HG03280 (cell line): ENCODE measurements at regions not wholly inside any gene's neighbourhood (a gene's known extent, or its start where the extent isn't known, plus 50 kb on each side); places are given as distances from the start of the nearest gene placed in this dataset.

Experiments used
- ATAC-seq: cut with Tn5 transposase; IDR thresholded peaks from one replicate; pipeline ENCODE4 v1.9.1; 2021; ENCODE audit warnings: mild to moderate bottlenecking, moderate library complexity; ENCODE audit not compliant: unreplicated experiment

GRCh38 chr12:74899031-74899829 is 310.4 kb downstream of the KCNC2 start:
- ATAC-seq = no peak

DNA sequence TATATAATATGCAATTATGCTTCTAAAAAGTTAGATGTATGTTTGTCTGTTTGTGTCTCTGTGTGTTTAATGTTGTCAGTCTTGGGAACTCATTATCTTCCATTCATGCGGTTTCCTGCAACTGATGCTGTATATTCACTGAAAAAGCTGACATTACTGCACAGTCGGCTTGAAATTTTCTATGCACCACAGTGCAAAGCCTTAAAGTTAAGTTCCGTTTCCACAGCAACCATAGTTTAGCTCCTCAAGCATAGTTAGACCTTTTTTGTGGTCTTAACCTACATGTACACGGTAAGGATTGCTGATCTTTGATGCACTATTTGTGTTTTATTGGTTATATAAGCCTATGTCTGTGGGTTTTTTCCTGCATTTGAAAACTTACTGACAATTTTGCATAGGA is 309.4 kb downstream of the KCNC2 start:
- ATAC-seq = no peak

DNA sequence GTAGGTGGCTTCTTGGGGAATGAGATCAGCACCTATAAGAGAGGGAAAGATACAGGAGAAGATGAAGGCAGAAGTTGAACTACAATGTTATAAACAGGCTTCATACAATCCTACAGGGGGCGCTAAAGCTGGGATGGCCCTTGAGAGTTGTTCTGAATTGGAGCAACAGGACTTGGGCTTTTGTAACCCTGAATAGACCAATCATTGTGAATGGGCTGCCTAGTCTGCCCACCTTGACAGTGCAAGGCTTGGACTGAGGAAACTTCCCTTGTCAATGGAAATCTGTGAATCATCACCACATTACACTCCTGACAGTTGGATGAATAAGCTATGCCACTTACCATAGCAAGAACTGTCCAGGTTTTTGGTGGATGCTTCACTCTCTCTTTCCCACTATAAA is 306.1 kb downstream of the KCNC2 start:
- ATAC-seq = no peak

- ATAC-seq = no peak
Measured at GRCh38 chr12:74906224-74906623, 303.4 kb downstream of the KCNC2 start.

DNA sequence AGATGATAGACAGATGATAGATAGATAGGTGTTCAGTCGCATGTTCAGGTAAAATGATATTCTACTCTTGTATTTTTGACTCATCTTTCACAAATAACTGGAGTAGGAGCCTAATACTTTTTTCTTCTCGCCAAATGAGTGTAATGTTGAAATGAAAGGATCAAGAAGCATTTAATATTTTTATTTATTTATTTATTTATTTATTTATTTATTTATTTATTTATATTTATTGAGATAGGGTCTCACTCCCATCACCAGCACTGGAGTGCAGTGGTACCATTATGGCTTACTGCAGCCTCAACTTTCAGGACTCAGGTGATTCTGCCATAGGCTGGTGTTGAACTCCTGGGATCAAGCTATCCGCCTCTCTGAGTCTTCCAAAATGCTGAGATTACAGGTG is 298.8 kb downstream of the KCNC2 start:
- no peak for ATAC-seq

DNA sequence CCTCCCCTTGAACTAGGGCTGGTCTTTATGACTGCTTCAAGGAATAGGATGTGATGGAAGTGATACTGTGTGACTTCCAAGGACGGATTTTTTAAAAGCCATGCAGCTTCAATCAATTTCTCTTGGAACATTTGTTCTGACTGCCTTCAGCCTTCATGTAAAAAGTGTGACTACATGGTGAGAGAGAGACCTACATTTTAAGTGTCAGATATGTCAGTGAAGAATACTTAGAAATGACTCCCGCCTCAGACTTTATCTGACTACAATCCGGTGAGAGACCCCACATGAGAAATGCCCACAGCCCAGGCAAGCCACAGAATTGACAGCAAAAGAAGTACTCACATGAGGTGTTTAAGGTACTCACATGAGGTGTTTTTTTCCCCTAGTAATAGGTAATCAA is 295.3 kb downstream of the KCNC2 start:
- no peak for ATAC-seq

DNA sequence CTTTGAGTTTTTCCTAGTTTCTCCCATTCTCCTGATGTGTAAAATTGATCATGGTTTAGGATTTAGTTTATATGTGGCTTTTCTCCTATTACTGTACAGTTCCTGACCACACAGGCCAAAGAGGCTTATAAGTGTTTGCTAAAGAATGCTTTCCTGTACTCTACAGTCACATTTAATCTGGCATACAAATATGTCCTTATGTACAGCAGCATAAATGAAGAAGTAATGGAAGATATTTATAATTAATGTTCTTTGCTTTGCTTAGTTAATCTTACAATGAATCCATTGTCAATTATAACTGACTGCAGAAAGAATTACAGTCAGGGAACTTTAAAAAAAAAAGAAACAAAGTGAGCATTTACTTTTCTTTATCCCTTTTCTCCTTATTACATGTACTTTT is 293.9 kb downstream of the KCNC2 start:
- no peak for ATAC-seq

DNA sequence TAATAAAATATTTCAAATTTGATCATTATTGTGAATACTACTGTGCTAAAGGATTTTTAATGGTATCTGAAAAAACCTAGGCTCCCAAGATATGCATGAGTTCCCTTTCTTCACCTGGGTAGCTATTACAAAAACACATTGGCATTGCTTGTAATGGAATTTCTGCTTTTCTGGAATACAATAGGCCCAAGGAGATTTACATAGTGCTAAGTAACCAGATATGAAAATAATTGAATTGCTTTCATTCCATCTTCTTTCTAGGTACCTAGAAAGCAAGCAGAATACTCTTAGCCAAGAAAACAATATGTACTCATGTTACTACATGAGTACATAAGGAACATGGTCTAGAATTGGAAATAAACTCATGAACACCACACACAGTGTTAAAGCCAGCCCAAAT is 291.9 kb downstream of the KCNC2 start:
- ATAC-seq = no peak

GRCh38 chr12:74918291-74918690 is 291.3 kb downstream of the KCNC2 start:
- no peak for ATAC-seq

DNA sequence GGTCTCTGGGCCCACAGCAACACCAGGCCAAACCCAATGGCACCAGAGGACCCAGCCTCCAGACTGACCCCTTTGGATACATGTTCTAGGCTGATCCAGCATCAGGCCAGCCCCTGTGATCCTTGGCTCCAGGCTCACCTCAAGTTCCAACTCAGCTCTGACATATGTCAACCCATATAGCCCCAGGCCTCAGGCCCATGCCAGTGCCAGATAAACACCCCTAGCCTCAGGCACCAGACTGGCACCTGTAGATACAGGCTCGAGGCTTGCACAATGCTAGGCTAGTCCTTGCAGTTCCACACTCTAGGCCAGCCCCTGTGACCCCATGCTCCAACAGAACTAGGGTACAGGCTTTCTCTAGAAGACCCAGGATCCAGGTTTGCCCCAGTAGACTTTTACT is 287.5 kb downstream of the KCNC2 start:
- ATAC-seq = no peak

DNA sequence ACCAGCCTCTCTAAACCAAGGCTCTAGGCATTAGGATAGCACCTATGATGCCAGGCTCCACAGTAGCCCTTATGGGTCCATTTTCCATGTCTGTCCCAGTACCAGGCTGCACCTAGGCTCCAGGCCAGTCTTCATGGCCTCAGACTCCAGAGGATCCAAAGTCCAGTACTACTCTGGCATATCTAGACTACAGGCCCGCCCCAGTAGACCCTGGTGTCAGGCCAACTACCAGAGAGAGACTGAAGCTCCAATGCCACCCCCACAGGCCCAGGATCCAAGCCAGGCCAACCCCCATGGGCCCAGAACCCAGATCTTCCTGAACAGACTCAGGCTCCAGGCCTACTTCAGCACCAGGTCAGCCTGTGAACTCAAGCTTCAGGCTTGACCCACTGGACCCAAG is 287.0 kb downstream of the KCNC2 start:
- ATAC-seq = no peak

DNA sequence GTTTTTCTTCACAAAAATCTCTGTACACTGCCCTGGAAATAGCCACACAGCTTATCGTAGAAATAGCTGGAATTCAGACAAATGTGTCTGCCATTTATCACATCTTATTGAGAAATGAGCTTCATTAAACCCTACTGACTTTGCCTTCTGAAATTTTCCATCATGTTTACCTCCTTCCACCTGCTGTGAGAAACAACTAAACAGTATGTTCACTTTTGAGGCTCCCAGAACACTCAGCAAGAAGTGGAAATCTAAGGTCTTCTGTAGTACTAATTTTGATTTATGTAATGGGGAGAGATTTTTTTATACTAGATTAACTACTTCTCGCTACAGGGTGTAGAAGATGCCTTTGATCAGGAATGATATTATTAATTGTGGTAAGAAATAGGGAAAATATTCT is 268.0 kb downstream of the KCNC2 start:
- no peak for ATAC-seq

GRCh38 chr12:74945771-74946198 is 263.9 kb downstream of the KCNC2 start:
- ATAC-seq = no peak

- ATAC-seq = no peak
Measured at GRCh38 chr12:74953697-74954096, 255.9 kb downstream of the KCNC2 start.

DNA sequence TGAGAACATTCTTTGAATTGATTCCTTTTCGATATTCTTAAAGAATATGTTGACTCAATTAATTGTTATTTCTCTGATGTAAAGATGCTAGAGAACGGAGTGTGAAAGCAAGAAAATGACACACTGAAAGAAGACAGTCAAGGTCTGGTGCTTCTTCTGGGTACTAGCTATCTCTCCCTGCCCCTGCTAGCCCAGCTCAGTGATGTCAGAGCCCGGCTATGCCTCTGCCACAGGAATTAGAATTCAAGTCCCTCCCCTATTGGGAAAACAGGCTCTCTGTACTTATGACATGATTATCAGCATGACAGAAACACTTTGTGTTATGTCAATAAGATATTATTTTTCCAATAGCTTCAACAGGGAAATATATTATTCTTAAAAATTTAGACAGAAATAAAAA is 252.4 kb downstream of the KCNC2 start:
- no peak for ATAC-seq

DNA sequence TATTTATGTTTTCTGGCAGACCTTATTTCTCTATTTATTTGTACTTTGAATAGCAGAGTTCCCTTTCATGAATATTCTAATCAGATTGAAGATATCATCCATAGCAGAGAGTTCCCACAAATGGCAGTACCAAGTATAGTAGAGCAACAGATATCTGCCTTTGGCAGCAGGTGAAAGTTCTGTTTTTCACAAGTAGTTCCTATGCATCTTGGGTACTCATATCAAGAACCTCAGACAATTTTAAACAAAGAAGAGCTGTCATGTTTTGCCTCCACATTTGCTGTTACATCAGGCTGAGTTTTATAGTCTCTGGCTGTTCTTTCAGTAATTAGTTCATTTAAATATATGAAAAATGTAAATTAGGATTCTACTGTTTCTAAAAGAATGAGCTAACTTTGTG is 252.0 kb downstream of the KCNC2 start:
- ATAC-seq = no peak

DNA sequence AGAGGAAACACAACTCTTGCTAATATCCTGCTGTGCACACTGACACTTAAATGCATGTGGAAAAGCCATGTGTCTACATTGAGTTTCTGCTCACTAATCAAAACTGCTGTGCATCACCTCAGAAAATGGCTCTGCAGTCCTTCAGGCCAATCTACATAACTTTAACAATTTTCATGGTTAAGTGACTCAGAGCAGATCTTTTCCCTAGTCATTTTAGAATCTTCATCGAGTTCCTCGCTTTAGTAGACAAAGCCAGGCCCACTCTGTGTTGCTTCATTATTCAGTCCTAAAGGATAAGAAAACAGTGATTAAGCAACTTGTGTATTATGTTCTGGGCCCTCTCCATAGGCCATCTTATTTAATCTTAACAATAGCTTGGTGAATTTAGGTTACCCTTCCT is 250.0 kb downstream of the KCNC2 start:
- no peak for ATAC-seq

- ATAC-seq = no peak
Measured at GRCh38 chr12:74963304-74963703, 246.3 kb downstream of the KCNC2 start.

- ATAC-seq = no peak
Measured at GRCh38 chr12:74963867-74964331, 245.7 kb downstream of the KCNC2 start.

- ATAC-seq = no peak
Measured at GRCh38 chr12:74964390-74964789, 245.2 kb downstream of the KCNC2 start.

- no peak for ATAC-seq
Measured at GRCh38 chr12:74971201-74971600, 238.4 kb downstream of the KCNC2 start.

GRCh38 chr12:74977832-74978481 is 231.7 kb downstream of the KCNC2 start:
- no peak for ATAC-seq
